GM21526 (cell line): ENCODE measurements at regions not wholly inside any gene's neighbourhood (a gene's known extent, or its start where the extent isn't known, plus 50 kb on each side); places are given as distances from the start of the nearest gene placed in this dataset.

Experiments used
- ATAC-seq: cut with Tn5 transposase; IDR thresholded peaks from one replicate; pipeline ENCODE4 v1.9.1; 2021; ENCODE audit warnings: moderate library complexity; ENCODE audit not compliant: unreplicated experiment, low FRiP score

DNA sequence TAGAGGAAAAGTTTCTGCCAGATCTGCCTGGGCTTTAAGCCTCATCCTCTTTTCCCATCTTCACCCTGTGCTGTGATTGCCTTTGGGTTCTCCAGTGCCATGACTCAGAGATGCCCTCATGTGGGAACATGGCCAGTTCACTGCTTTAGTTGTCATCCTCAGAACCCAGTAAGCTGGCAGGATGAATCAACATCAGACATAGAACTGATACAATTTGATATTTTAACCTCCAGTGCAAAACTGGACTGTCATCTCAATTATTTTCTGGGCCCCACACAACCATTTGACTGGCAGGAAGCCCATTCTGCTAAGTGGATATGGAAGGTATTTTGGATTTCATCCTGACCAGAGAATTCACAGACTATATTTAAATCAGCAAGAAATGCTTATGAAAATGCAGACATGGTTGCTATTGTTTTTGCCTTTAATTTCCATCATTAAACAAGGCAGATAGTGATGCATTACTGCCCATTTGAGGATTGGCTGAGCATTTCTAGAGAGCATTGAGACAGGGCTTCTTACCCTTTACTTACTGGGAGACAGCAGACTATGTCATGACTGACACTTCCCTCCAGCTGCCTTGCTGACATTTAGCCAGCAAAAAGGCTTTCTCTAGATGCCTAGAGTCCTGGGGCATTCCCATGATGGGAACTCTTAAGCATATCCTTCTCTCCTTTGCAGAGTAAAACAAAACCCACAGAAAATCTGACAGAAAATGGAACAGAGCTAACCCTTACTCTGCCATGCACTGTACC, 327.1 kb upstream of the MTNR1B start:
- no peak for ATAC-seq

GRCh38 chr11:92643827-92644226, 325.6 kb upstream of the MTNR1B start:
- ATAC-seq: no peak

GRCh38 chr11:92644595-92645445, 324.6 kb upstream of the MTNR1B start:
- no peak for ATAC-seq

GRCh38 chr11:92651159-92651558, 318.3 kb upstream of the MTNR1B start:
- no peak for ATAC-seq

GRCh38 chr11:92653454-92653853, 316.0 kb upstream of the MTNR1B start:
- no peak for ATAC-seq

DNA sequence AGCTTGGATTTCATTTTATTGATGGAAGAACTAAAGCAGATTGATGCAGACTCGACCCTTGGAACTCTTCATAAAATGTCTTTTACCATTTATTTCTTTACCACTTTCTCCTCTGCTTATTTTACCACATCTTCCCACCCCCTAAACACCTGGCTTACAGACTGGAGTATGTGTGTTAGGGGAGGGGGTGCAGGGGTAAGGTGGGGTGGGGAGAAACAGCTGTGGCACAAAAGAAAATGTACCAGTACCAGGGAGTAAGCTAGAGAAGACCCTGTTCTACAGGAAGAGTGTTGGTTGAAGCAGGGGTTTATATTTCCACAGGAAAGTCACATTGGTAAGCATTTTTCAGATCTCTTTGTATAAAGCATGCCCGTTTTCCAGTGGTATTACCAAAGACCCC, 312.7 kb upstream of the MTNR1B start:
- no peak for ATAC-seq

- no peak for ATAC-seq
Observed at GRCh38 chr11:92657226-92657625, 312.2 kb upstream of the MTNR1B start.

DNA sequence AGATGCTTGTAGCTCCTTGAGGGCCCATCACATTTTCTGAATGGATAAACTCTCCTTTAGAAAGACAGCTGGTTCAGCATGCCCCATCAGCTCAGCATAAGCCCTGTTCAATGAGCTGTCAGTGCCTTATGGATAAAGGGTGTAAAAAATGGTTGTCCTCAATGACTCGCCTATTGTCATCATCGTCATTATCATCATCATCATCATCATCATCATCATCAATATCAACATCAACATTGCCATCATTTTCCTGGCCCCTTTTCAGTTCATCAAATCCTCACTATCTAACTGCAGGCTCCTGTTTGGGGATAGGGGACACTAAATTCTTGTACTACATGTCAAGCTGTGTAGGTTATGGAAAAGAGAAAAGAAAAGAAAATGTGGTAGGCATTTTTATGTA, 310.7 kb upstream of the MTNR1B start:
- ATAC-seq: no peak

DNA sequence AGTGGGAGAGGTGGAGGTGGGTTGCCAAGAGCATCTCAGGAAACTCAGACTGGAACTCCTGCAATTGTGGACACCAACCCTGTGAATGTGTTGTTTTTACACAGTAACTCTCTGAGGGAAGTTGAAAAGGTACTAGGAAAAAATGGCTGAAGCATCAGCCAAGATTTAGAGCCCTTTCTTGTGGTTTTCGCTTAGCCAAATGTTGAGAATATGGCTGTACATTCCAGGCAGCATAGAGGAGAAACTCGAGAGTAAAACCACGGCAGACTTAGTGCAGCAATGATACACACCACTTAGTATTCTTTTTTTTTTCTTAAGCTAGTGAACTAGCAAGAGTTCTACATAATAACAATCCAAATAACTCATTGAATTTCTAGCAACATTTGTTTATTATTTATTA, 309.7 kb upstream of the MTNR1B start:
- ATAC-seq: no peak

- no peak for ATAC-seq
Observed at GRCh38 chr11:92662601-92663360, 306.7 kb upstream of the MTNR1B start.

- ATAC-seq: no peak
Observed at GRCh38 chr11:92663539-92663938, 305.9 kb upstream of the MTNR1B start.

DNA sequence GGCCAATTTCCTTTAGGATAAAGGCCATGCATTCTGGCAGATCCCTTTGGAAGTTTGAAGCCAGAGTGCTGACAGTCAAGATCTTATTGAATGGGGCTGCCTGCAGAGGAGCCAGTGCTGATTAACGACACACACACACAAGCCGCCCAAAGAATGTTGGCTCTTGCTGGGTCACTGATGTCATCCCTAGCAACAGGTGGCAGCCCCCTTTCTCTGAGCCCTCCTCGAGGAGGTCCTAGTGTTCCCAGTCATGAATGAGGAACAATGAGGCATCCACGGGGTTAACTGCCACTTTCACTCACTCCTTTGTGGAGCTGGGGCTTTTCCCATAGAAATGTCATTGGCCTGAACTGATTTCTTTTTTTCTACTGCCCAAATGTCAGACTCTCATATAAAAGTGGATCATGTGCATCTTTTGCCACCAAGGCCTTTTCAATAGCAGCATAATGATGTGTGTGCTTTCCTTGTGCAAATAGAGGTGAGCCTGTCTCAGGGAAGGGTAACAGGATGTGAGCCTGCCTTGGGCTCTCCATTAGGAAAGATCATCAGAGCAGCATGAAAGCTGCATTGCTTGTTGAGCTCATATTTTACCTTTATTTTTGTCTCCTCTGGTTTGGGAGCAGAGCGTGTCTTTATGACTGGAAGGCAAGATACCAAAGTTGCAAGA, 301.8 kb upstream of the MTNR1B start:
- no peak for ATAC-seq

GRCh38 chr11:92670308-92670890, 299.1 kb upstream of the MTNR1B start:
- ATAC-seq: no peak

DNA sequence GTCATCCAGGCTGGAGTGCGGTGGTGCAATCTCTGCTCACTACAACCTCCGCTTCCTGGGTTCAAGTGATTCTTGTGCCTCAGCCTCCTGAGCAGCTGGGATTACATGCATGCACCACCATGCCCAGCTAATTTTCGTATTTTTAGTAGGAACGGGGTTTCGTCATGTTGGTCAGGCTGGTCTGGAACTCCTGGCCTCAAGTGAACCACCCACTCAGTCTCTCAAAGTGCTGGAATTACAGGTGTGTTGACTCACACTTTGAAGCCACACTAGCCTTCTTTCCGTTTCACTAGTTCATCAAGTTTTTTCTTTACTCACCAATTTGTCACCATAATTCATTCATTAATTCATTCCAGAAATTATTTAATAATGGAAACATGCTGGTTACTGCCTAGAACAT, 298.4 kb upstream of the MTNR1B start:
- ATAC-seq: no peak

- no peak for ATAC-seq
Observed at GRCh38 chr11:92675303-92675702, 294.1 kb upstream of the MTNR1B start.

GRCh38 chr11:92675810-92676209, 293.6 kb upstream of the MTNR1B start:
- no peak for ATAC-seq

GRCh38 chr11:92678008-92678611, 291.3 kb upstream of the MTNR1B start:
- no peak for ATAC-seq

DNA sequence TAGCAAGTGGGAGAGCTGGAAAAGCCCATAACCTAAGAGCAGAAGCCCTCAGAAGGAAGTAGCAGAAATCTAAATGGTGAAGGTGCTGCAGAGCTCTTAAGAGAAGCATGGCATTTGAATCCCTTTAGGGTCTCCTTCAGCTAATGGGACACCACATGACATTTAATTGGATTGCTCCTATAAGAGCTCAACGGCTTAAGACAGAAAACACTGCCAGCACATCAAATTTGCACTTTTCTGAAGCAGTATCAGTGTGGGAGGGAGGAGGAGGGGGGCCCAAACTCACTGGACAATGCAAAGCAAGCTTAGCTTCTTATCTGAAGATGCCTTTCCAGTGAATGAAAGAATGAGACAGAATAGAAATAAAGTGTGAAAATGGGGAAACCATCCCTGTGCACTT, 287.9 kb upstream of the MTNR1B start:
- ATAC-seq: no peak

DNA sequence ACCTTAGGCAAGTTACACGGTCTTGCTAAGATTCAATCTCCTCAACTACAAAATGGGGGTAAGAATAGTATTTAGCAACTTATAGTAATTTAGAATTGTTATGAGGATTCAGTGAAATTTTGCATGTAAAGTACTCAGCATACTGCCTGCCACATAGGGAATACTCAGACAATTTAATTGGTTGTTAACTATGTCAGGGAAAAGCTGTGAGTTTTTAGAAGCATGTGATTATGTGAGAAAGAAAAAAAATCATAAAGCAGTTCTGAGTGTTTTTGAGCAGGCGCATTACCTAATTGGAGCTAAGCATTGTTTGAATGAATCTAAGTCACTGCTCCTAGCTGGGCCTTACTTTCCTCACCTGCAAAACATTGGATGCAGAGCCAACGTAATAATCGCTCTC, 287.3 kb upstream of the MTNR1B start:
- no peak for ATAC-seq

- no peak for ATAC-seq
Observed at GRCh38 chr11:92682952-92683351, 286.5 kb upstream of the MTNR1B start.
